DND-41 (cell line): ENCODE measurements at regions not wholly inside any gene's neighbourhood (a gene's known extent, or its start where the extent isn't known, plus 50 kb on each side); places are given as distances from the start of the nearest gene placed in this dataset.

ENCODE experiments used
- ATAC-seq: fragments of 200-7000 bp; cut with Tn5 transposase; 3 replicates; pipeline ENCODE4 v1.9.1; 2021; ENCODE audit warnings: low read depth; ENCODE audit not compliant: insufficient read depth
- DNase-seq: peaks from one replicate; pipeline ENCODE4 v3.0.0-alpha.2; 2020
- H2AFZ ChIP-seq: 2 replicates; pipeline ENCODE4 v1.6.0; 2012; ENCODE audit warnings: low read depth, low read length
- H3K27ac ChIP-seq: 2 replicates; pipeline ENCODE4 v1.5.1; 2012; ENCODE audit warnings: low read length, inconsistent platforms
- H3K27me3 ChIP-seq: fragments of 200-600 bp; sonication (generic); 2 replicates; pipeline ENCODE4 v1.6.0; 2012; ENCODE audit warnings: low read length, mild to moderate bottlenecking, inconsistent platforms; ENCODE audit not compliant: insufficient read depth, poor library complexity
- H3K36me3 ChIP-seq: 2 replicates; pipeline ENCODE4 v1.5.1; 2012; ENCODE audit warnings: low read length, inconsistent platforms; ENCODE audit not compliant: insufficient read depth
- H3K4me1 ChIP-seq: 2 replicates; pipeline ENCODE4 v1.5.1; 2012; ENCODE audit warnings: mild to moderate bottlenecking, low read length; ENCODE audit not compliant: insufficient read depth
- H3K4me2 ChIP-seq: 2 replicates; pipeline ENCODE4 v1.6.0; 2012; ENCODE audit warnings: mild to moderate bottlenecking, moderate library complexity, low read length, inconsistent platforms; ENCODE audit not compliant: insufficient read depth
- H3K4me3 ChIP-seq, 2 experiments: fragments of 200-600 bp in 1 of 2; shearing (Covaris generic) in 1 of 2; 2 replicates each; pipeline ENCODE4 v1.5.1; 2012 to 2016; ENCODE audit warnings: inconsistent platforms in 2 of 2, low read length in 2 of 2, mild to moderate bottlenecking in 2 of 2, low read depth in 1 of 2, moderate library complexity in 1 of 2
- H3K79me2 ChIP-seq: 2 replicates; pipeline ENCODE4 v1.6.0; 2012; ENCODE audit warnings: low read length, inconsistent platforms; ENCODE audit not compliant: insufficient read depth
- H3K9ac ChIP-seq: 2 replicates; pipeline ENCODE4 v1.6.0; 2012; ENCODE audit warnings: low read depth, mild to moderate bottlenecking, inconsistent platforms, low read length, moderate library complexity
- H3K9me3 ChIP-seq: 2 replicates; pipeline ENCODE4 v1.5.1; 2012; ENCODE audit warnings: low read length, moderate library complexity, mild to moderate bottlenecking, inconsistent platforms; ENCODE audit not compliant: insufficient read depth, severe bottlenecking
- H4K20me1 ChIP-seq: 2 replicates; pipeline ENCODE4 v1.6.0; 2012; ENCODE audit warnings: low read length; ENCODE audit not compliant: insufficient read depth
- EZH2 ChIP-seq: IDR thresholded peaks from 3 replicates; pipeline ENCODE4 v1.6.1; 2012; ENCODE audit warnings: borderline replicate concordance, low read depth, mild to moderate bottlenecking, moderate library complexity, low read length, inconsistent platforms; ENCODE audit not compliant: severe bottlenecking
- TF ChIP-seq, protein P1 (sequence below): IDR thresholded peaks from 2 replicates; pipeline ENCODE4 v1.5.1; 2012; ENCODE audit warnings: borderline replicate concordance, low read length, moderate library complexity, mild to moderate bottlenecking; ENCODE audit not compliant: poor library complexity, severe bottlenecking; ENCODE audit errors: extremely low read depth

DNA sequence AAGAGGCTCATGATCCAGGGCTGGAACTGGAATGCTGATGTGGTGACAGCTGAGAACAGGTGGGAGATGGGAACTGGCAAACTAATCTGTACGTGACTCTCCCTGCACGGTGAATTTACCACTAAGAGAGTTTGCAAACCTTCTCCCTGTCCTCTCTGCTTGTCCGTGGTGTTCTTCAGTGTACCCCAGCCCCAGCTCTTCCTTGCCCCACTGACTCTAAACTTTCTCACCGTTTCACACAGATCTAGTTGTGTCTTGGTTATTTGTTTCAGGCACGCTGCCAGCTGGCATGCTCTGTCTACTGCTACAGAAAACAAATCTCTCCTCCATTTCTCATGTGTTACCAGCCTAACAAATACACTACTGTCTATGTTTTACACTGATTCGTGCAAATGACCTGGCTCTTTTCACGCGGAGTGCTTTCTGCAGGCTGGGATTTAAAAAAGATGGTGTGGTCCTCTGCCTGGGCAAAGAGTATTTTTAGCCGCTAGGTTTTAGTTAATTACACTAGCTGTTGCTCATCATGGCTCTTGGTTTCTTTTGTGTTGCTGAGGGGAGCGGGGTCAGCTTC lies 192.7 kb upstream of the LRIG1 start:
- Histone ChIP-seq H3K27ac (no peak overlapping the region), H3K4me1 (no peaks in the 10 kb centered on the region), H4K20me1 (no peaks in the 10 kb centered on the region), H2AFZ (no peak overlapping the region), H3K79me2 (no peaks in the 10 kb centered on the region), H3K4me2 (no peak overlapping the region), H3K27me3 (no peaks in the 10 kb centered on the region), H3K36me3 (no peaks in the 10 kb centered on the region), H3K4me3 (no peak overlapping the region), H3K9ac (no peak overlapping the region), H3K9me3 (no peaks in the 10 kb centered on the region)
- TF ChIP-seq EZH2 = no peak
- TF ChIP-seq, protein P1, sequence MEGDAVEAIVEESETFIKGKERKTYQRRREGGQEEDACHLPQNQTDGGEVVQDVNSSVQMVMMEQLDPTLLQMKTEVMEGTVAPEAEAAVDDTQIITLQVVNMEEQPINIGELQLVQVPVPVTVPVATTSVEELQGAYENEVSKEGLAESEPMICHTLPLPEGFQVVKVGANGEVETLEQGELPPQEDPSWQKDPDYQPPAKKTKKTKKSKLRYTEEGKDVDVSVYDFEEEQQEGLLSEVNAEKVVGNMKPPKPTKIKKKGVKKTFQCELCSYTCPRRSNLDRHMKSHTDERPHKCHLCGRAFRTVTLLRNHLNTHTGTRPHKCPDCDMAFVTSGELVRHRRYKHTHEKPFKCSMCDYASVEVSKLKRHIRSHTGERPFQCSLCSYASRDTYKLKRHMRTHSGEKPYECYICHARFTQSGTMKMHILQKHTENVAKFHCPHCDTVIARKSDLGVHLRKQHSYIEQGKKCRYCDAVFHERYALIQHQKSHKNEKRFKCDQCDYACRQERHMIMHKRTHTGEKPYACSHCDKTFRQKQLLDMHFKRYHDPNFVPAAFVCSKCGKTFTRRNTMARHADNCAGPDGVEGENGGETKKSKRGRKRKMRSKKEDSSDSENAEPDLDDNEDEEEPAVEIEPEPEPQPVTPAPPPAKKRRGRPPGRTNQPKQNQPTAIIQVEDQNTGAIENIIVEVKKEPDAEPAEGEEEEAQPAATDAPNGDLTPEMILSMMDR = no peak
- no peak for DNase-seq
- ATAC-seq = no peak

DNA sequence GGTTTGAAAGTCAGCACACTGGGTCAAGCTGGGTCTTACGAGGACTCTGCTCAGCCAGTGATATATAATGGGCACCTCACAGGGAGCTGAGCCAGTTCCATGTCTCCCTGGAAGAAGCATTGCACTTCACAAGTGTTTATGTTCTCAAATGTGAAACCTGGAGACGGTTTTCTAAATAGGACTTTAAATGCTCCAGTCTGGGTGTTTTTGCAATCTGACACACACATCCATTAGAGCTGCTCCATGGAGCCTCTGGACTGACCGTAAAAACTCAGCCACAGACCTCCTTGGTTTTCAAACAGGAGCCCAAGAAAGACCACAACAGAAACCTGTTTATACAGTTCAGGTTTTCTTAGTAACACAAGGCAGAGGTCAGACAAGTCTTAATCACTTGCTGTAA lies 201.3 kb upstream of the LRIG1 start:
- no peaks in the 10 kb centered on the region for H3K27me3 ChIP-seq

DNA sequence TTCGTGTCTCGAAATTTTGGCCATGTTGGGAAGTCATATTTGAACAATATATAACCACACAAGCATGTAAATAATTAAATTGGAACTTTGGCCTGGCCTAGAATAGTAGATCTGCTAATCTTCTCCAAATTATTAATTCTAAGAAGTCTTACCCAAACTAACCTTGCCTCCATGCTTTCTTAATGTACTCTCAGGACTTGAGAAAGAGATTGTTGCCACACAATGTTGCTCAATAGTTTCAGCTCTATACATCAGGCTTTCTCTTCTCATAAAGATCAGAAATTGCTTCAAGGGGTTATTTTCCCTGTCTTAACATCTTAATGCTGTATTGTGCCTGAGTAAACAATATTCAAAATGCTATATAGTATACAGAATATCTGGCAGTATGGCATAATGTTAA lies 202.7 kb upstream of the LRIG1 start:
- H2AFZ ChIP-seq = no peak overlapping the region
- no peak overlapping the region for H3K4me3 ChIP-seq
- no peak overlapping the region for H3K27ac ChIP-seq
- DNase-seq (no peak), ATAC-seq (no peak)
- TF ChIP-seq, protein P1 = no peak
- TF ChIP-seq EZH2 = no peak
- H3K4me2 ChIP-seq = no peak overlapping the region
- H3K4me1 ChIP-seq = no peaks in the 10 kb centered on the region
- no peaks in the 10 kb centered on the region for H3K79me2 ChIP-seq
- no peaks in the 10 kb centered on the region for H3K36me3 ChIP-seq
- no peak overlapping the region for H3K9ac ChIP-seq
- H4K20me1 ChIP-seq = no peaks in the 10 kb centered on the region
- no peaks in the 10 kb centered on the region for H3K27me3 ChIP-seq
- no peaks in the 10 kb centered on the region for H3K9me3 ChIP-seq

More for the DNA sequence above, 201.3 kb upstream of the LRIG1 start:
- no peak overlapping the region for H3K27ac ChIP-seq
- no peak overlapping the region for H3K4me2 ChIP-seq
- H3K4me3 ChIP-seq = no peak overlapping the region
- no peaks in the 10 kb centered on the region for H3K79me2 ChIP-seq
- no peak for TF ChIP-seq EZH2
- TF ChIP-seq, protein P1 = no peak
- H3K9me3 ChIP-seq = no peaks in the 10 kb centered on the region
- H3K36me3 ChIP-seq = no peaks in the 10 kb centered on the region
- DNase-seq (no peak), ATAC-seq (no peak)
- H4K20me1 ChIP-seq = no peaks in the 10 kb centered on the region
- H3K9ac ChIP-seq = no peak overlapping the region
- H3K4me1 ChIP-seq = no peaks in the 10 kb centered on the region
- no peak overlapping the region for H2AFZ ChIP-seq

DNA sequence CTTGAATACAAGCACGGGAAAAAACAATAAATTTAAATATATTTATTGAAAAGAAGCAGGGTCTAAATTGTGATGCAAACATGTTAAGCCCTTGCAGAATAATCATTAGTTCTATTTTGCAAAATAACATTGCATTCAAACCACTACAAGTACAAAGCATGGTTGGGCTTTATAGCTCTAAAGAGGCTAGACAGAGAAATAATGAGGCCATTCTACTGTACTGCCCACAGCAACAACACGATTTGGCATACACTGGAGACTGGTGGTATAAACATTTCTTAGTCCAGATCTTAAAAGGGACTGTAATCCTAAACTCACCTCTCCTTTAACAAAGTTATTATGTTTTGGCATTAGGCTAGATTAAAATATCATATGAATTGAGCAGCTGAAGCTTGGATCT lies 204.3 kb upstream of the LRIG1 start:
- Histone ChIP-seq H3K79me2 (no peaks in the 10 kb centered on the region), H3K27ac (no peak overlapping the region)

More for the DNA sequence above, 204.3 kb upstream of the LRIG1 start:
- H2AFZ ChIP-seq = no peak overlapping the region
- no peaks in the 10 kb centered on the region for H3K27me3 ChIP-seq
- no peak for DNase-seq
- no peak for ATAC-seq
- H3K36me3 ChIP-seq = no peaks in the 10 kb centered on the region
- no peak overlapping the region for H3K9ac ChIP-seq
- TF ChIP-seq EZH2 = no peak
- TF ChIP-seq, protein P1 = no peak
- H3K4me2 ChIP-seq = no peak overlapping the region
- no peak overlapping the region for H3K4me3 ChIP-seq
- no peaks in the 10 kb centered on the region for H3K4me1 ChIP-seq
- no peaks in the 10 kb centered on the region for H3K9me3 ChIP-seq
- H4K20me1 ChIP-seq = no peaks in the 10 kb centered on the region
